Type B pancreatic cell (in vitro differentiated cells): ENCODE measurements at regions not wholly inside any gene's neighbourhood (a gene's known extent, or its start where the extent isn't known, plus 50 kb on each side); places are given as distances from the start of the nearest gene placed in this dataset.
A peak's percentile ranks its signal among the peaks of the same experiment; 100 is the strongest.

Experiments used
- DNase-seq: peaks from one replicate; pipeline ENCODE4 v3.0.0; 2021; ENCODE audit warnings: mixed read lengths; ENCODE audit not compliant: unreplicated experiment; ENCODE audit errors: extremely low spot score
- H3K27ac Mint-ChIP-seq: 2 replicates; pipeline ENCODE4 v1.8.0; 2021; ENCODE audit warnings: mild to moderate bottlenecking, mixed read lengths
- H3K27me3 Mint-ChIP-seq: 2 replicates; pipeline ENCODE4 v1.8.0; 2021; ENCODE audit warnings: mixed read lengths
- H3K36me3 Mint-ChIP-seq: 2 replicates; pipeline ENCODE4 v1.8.0; 2021; ENCODE audit warnings: mixed read lengths
- H3K4me1 Mint-ChIP-seq: one replicate; pipeline ENCODE4 v1.8.0; 2021; ENCODE audit warnings: mixed read lengths; ENCODE audit not compliant: unreplicated experiment
- H3K4me3 Mint-ChIP-seq: 2 replicates; pipeline ENCODE4 v1.8.0; 2021; ENCODE audit warnings: mild to moderate bottlenecking, mixed read lengths
- H3K9me3 Mint-ChIP-seq: 2 replicates; pipeline ENCODE4 v1.8.0; 2021; ENCODE audit warnings: mixed read lengths
- CTCF ChIP-seq: fragments of 200-600 bp; sonication (generic); conservative IDR thresholded peaks from 2 replicates; pipeline ENCODE4 v1.5.0; 2021; ENCODE audit warnings: antibody characterized with exemption, mild to moderate bottlenecking

- Mint-ChIP-seq H3K36me3 (no peaks in the 10 kb centered on the region), H3K27me3 (peaks cover 51% of the 10 kb centered on the region), H3K27ac (no peak overlapping the region), H3K9me3 (no peaks in the 10 kb centered on the region), H3K4me1 (peaks cover 3% of the 10 kb centered on the region), H3K4me3 (no peak overlapping the region)
- no peak for TF ChIP-seq CTCF
- DNase-seq = no peak
These were observed 148.1 kb downstream of the MRM1 start for GRCh38 chr17:36749493-36749892.

- Mint-ChIP-seq H3K36me3 (no peaks in the 10 kb centered on the region), H3K27ac (no peak overlapping the region), H3K4me1 (peaks cover 3% of the 10 kb centered on the region), H3K27me3 (peaks cover 48% of the 10 kb centered on the region), H3K9me3 (no peaks in the 10 kb centered on the region), H3K4me3 (no peak overlapping the region)
- TF ChIP-seq CTCF = no peak
- no peak for DNase-seq
These were observed 149.0 kb downstream of the MRM1 start for GRCh38 chr17:36750316-36750885.

GRCh38 chr17:36752096-36752888, 150.9 kb downstream of the MRM1 start:
- Mint-ChIP-seq H3K27ac (no peak overlapping the region), H3K9me3 (no peaks in the 10 kb centered on the region), H3K4me1 (peaks cover 3% of the 10 kb centered on the region), H3K36me3 (no peaks in the 10 kb centered on the region), H3K27me3 (peaks cover 43% of the 10 kb centered on the region), H3K4me3 (no peak overlapping the region)
- DNase-seq = no peak
- no peak for TF ChIP-seq CTCF

- Mint-ChIP-seq H3K9me3 (no peaks in the 10 kb centered on the region), H3K27me3 (peaks cover 22% of the 10 kb centered on the region)
- DNase-seq = no peak
These were observed 154.2 kb downstream of the MRM1 start for GRCh38 chr17:36755586-36755985.

GRCh38 chr17:36756695-36757094, 155.3 kb downstream of the MRM1 start:
- peaks cover 6% of the 10 kb centered on the region for H3K9me3 Mint-ChIP-seq
- no peak overlapping the region for H3K4me3 Mint-ChIP-seq
- no peak for TF ChIP-seq CTCF
- peaks cover 23% of the 10 kb centered on the region for H3K27me3 Mint-ChIP-seq
- H3K36me3 Mint-ChIP-seq = no peaks in the 10 kb centered on the region
- peaks cover 4% of the 10 kb centered on the region for H3K4me1 Mint-ChIP-seq
- DNase-seq = no peak
- H3K27ac Mint-ChIP-seq = no peak overlapping the region

More at GRCh38 chr17:36755586-36755985, 154.2 kb downstream of the MRM1 start:
- TF ChIP-seq CTCF = peak; percentile 62
- no peaks in the 10 kb centered on the region for H3K4me1 Mint-ChIP-seq
- H3K27ac Mint-ChIP-seq = no peak overlapping the region
- H3K36me3 Mint-ChIP-seq = no peaks in the 10 kb centered on the region
- H3K4me3 Mint-ChIP-seq = no peak overlapping the region
